ENCODE measurements at regions not wholly inside any gene's neighbourhood (a gene's known extent, or its start where the extent isn't known, plus 50 kb on each side); places are given as distances from the start of the nearest gene placed in this dataset.

DNA sequence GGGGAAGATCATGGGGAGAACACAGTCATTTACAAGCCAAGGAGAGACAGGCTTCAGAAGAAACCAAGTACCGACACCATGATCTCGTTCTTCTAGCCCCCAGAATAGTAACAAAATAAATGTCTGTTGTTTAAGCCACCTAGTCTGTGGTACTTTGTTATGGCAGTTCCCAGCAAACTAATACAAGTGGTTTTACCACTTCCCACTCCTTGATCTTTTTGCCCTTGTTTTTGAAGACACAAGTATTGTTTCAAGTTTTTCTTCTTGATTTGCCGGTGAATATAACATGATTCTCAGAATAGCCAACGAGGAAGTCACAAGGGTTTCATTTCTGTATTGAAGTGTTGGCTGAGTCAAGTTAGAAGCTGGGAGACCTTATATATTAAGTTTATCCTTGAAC is 220.3 kb downstream of the SOX2 start:
- TF ChIP-seq, protein P1, sequence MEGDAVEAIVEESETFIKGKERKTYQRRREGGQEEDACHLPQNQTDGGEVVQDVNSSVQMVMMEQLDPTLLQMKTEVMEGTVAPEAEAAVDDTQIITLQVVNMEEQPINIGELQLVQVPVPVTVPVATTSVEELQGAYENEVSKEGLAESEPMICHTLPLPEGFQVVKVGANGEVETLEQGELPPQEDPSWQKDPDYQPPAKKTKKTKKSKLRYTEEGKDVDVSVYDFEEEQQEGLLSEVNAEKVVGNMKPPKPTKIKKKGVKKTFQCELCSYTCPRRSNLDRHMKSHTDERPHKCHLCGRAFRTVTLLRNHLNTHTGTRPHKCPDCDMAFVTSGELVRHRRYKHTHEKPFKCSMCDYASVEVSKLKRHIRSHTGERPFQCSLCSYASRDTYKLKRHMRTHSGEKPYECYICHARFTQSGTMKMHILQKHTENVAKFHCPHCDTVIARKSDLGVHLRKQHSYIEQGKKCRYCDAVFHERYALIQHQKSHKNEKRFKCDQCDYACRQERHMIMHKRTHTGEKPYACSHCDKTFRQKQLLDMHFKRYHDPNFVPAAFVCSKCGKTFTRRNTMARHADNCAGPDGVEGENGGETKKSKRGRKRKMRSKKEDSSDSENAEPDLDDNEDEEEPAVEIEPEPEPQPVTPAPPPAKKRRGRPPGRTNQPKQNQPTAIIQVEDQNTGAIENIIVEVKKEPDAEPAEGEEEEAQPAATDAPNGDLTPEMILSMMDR (conservative IDR thresholded peaks at IDR 0.05), result no peak
- TF ChIP-seq ZFX (IDR thresholded peaks at IDR 0.05), result no peak

Measured in C4-2B (cell line).